GM21447 (cell line): ENCODE measurements at regions not wholly inside any gene's neighbourhood (a gene's known extent, or its start where the extent isn't known, plus 50 kb on each side); places are given as distances from the start of the nearest gene placed in this dataset.

Experiments
- ATAC-seq: cut with Tn5 transposase; IDR thresholded peaks from one replicate; pipeline ENCODE4 v1.9.1; 2021; ENCODE audit not compliant: unreplicated experiment

DNA sequence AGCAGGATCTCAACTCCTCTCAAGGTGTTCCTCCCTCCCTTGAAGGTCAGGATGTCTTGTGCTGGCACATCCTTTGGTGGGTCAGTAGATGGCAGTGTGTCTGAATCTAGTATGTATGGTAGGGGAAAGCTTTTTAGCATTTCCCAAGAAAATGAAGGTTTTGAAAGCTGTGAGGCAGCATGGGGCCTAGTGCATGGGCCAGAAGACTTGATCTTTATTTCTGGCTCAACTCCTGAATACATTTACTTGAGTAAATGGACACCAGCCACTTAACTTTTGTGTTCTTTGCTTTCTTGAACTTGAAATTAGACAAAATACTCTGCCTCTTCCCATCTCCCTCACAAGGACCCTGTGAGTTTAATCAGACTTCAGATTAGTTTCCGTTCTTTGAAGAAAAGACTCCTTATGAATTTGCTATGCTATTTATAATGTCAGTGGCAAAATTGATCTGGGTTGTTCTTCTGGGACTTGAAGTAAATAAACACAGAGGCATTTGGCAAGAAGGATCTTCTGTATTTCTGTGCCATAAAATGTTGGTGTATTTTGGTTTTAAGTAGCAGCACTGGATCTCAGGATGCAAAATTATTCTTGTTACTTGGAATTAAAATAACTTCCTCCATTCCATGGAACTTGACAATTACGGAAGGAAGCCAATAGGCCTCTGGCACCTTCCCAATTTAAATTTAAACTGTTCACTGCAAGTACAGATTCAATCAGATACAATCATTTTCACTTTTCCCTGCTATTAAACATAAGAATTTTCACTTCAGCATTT, 288.8 kb downstream of the CASP12 start:
- peak; percentile 81 for ATAC-seq

DNA sequence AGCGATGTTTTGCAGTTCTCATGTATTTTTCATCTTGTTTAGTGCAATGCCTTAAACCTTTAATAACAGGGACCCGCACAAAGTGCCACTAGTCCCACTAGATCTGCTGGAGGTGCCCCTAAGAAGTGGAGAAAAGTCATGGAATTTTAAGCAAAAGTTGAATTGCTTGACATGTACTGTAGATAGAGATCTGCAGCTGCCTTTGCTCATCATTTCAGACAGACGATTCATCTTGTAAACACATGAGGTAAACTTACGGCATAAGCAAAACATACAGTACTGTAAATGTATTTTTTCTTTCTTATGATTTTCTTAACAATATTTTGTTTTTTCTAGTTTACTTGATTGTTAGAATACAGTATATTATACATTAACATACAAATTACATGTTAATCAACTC, 295.6 kb downstream of the CASP12 start:
- ATAC-seq = no peak

GRCh38 chr11:104594228-104594958, 303.9 kb downstream of the CASP12 start:
- ATAC-seq = no peak

DNA sequence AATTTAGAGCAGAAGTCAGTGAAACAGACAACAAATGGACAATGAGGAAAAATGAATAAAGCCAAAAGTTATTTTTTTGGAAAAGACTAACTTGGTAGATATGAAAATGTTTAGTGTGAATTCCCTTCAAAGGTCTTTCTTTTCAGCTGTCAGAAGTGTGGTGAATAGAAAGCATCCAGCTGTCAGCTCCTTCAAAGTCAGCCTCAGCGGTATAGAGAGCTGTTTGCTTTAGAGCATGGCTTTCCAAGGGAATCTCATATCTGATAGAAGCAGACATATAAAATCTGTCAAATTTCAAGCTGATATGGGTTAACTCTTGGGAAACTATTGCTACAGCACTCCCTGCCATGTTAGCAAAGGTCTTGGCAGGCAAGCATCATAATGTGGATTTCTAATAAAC, 309.3 kb downstream of the CASP12 start:
- ATAC-seq = no peak

DNA sequence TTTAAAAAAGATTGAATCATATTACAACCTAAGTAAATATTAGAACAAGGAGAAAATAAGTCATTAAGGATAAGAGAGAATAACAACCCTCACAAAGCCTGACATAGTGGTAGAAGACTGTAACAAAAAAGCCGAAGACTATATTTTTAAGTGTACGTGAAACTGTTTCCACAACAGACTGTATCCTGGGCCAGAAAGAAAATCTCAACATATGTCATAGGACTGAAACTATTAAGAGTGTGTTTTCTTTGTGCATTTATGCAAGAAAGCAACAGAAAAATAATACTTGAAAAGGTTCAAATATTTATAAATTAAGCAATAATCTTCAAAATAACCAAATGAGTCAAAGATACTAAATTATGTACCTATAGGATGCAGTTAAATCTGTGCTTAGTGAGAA, 309.8 kb downstream of the CASP12 start:
- no peak for ATAC-seq

DNA sequence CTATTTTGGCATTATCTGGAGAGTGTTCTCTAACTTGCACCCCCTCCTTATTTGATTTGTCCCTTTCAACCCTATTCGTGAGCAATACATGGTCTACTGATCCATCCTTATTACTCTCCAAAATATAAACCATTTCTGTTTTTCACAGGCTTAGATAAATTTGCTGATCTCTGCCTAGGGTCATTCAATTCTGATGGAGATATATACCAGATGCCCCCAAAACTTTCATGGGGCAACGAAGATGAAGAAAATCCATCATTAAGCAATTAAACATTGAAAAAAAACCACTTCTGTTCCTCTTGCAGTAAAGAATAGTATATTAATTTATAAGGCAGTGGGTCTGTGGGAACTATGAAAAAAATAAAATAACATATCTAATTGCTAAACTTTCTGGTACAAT, 313.4 kb downstream of the CASP12 start:
- ATAC-seq = no peak

DNA sequence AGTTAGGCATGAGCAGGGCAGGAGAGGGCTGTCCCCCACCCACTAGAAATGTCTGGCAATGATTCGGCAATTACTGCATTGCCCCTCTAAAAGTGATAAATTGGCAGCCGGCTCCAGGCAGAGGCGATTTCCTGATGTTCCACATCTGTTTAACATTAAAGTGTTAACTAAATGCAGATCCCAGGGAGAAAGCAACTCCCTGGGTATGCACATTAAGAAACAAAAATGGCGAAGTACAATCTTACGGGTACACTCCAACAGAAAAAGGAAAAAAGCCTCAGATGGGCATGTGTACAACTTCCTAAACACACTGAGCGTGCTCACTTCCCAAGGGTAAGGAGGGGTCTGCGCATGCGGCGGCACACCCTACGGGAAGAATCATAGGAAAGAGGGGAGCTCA, 314.4 kb downstream of the CASP12 start:
- ATAC-seq = no peak

GRCh38 chr11:104582431-104582830, 315.8 kb downstream of the CASP12 start:
- ATAC-seq = no peak

DNA sequence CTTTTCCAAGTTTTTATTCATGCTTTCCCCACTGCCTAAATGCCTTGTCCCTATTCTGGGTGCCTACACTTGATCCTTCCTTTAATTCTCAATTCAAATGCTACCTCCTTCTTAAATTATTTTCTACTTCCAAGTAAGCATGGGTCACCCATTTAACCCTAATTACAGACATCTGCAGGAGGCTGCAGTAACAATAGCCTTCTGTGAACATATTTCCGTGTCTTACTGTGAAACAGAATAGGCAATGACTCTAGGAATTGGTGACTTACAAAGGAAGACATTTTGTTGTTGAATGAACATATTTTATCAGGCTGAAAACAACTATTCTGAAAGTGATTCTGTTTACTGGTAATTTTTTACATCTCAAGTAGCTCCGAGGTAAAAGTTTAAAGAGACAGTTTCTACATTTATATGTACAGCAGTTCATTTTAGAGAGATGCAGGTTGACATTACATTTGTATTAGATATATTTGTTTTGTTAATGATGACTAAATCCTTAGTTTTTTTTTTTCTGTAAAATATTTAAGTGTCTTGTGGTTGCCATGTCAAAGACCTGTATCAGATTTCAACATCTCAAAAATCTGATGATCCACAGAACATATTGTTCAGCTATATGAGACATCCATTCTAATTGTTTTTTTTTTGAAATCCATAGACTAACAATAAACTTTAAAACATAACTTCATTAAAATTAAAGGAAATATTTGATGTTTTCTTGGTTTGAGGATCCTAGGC, 316.8 kb downstream of the CASP12 start:
- ATAC-seq = no peak

GRCh38 chr11:104573441-104573990, 324.7 kb downstream of the CASP12 start:
- no peak for ATAC-seq

- no peak for ATAC-seq
Observed at GRCh38 chr11:104572279-104572678, 326.0 kb downstream of the CASP12 start.

GRCh38 chr11:104570078-104570701, 328.1 kb downstream of the CASP12 start:
- ATAC-seq = no peak

- ATAC-seq = no peak
Observed at GRCh38 chr11:104565583-104565961, 332.7 kb downstream of the CASP12 start.

DNA sequence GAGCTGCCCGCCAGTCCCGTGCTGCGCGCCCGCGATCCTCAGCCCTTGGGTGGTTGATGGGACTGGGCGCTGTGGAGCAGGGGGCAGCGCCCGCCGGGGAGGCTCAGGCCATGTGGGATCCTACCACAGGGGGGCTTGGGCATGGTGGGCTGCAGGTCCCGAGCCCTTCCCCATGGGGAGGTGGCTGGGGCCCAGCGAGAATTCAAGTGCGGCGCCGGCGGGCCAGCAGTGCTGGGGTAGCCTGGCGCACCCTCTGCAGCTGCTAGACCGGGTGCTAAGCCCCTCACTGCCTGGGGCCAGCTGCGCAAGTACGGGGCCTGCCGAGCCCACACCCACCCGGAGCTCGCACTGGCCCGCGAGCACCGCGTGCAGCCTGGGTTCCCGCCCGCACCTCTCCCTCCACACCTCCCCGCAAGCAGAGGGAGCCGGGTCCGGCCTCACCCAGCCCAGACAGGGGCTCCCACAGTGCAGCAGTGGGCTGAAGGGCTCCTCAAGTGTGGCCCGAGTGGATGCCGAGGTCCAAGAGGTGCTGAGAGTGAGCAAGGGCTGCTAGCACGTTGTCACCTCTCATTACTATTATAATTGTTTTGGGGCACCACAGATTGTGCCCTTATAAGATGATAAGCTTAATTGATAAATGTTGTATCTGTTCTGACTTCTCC, 333.2 kb downstream of the CASP12 start:
- ATAC-seq = no peak

GRCh38 chr11:104556606-104557301, 341.5 kb downstream of the CASP12 start:
- no peak for ATAC-seq

- ATAC-seq = no peak
Observed at GRCh38 chr11:104549019-104549418, 349.2 kb downstream of the CASP12 start.

DNA sequence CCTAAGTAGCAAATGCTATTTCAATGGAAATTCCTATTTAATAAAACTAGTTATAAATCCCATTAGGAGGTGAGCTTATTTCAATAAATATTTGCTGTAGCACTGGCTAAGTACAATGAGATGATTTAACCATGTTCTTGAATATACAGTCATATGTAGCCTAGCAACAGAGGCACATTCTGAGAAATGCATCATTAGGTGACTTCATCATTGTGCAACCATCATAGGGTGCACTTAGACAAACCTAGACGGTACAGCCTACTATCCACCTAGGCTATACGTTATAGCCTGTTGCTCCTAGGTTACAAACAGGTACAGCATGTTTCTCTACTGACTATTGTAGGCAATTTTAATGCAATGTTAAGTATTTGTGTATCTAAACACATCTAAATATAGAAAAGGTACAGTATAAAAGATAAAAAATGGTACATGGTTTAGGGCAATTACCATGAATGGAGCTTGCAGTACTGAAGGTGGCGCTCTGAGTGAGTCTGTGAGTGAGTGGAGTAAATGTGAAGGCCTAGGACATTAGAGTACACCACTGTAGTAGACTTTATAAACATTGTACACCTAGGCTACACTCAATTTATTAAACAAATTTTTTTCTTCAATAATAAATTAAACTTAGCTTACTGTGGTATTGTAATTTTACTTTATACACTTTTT, 350.1 kb downstream of the CASP12 start:
- ATAC-seq = no peak

GRCh38 chr11:104546501-104546900, 351.8 kb downstream of the CASP12 start:
- ATAC-seq = no peak

GRCh38 chr11:104541701-104542100, 356.6 kb downstream of the CASP12 start:
- ATAC-seq = no peak
